ENCODE measurements at regions not wholly inside any gene's neighbourhood (a gene's known extent, or its start where the extent isn't known, plus 50 kb on each side); places are given as distances from the start of the nearest gene placed in this dataset.

GRCh38 chr14:97297100-97297499 lies 499.9 kb downstream of the VRK1 start:
- Mint-ChIP-seq H3K9me3 (no peaks in the 10 kb centered on the region), H3K27ac (no peak overlapping the region), H3K36me3 (ENCODE audit: low read depth) (no peaks in the 10 kb centered on the region), H3K4me1 (ENCODE audit: low read depth) (peaks cover 24% of the 10 kb centered on the region), H3K4me3 (ENCODE audit: low read depth) (no peak overlapping the region), H3K27me3 (ENCODE audit: low read depth) (peaks cover 29% of the 10 kb centered on the region)
- intact Hi-C loops (cut with micrococcal nuclease), result loop anchor here (10.0 kb wide), 1 partner anchor 408 kb away; no protein-coding TSS in a partner anchor
- DNase-seq (ENCODE audit: low spot score), result no peak

GRCh38 chr14:97298331-97298730 lies 501.1 kb downstream of the VRK1 start:
- peaks cover 29% of the 10 kb centered on the region for H3K4me1 Mint-ChIP-seq (ENCODE audit: low read depth)
- no peak for DNase-seq (ENCODE audit: low spot score)
- H3K27ac Mint-ChIP-seq, result no peak overlapping the region
- intact Hi-C loops (cut with micrococcal nuclease), result loop anchor here (10.0 kb wide), 1 partner anchor 406 kb away; no protein-coding TSS in a partner anchor
- no peak overlapping the region for H3K4me3 Mint-ChIP-seq (ENCODE audit: low read depth)
- no peaks in the 10 kb centered on the region for H3K9me3 Mint-ChIP-seq
- no peaks in the 10 kb centered on the region for H3K36me3 Mint-ChIP-seq (ENCODE audit: low read depth)
- peaks cover 19% of the 10 kb centered on the region for H3K27me3 Mint-ChIP-seq (ENCODE audit: low read depth)

GRCh38 chr14:97298736-97299135 lies 501.6 kb downstream of the VRK1 start:
- Mint-ChIP-seq H3K36me3 (ENCODE audit: low read depth) (no peaks in the 10 kb centered on the region), H3K4me3 (ENCODE audit: low read depth) (no peak overlapping the region), H3K9me3 (no peaks in the 10 kb centered on the region), H3K4me1 (ENCODE audit: low read depth) (peaks cover 29% of the 10 kb centered on the region), H3K27ac (no peak overlapping the region), H3K27me3 (ENCODE audit: low read depth) (peaks cover 16% of the 10 kb centered on the region)
- DNase-seq (ENCODE audit: low spot score), result no peak
- intact Hi-C loops (cut with micrococcal nuclease), result loop anchor here (10.0 kb wide), 1 partner anchor 406 kb away; no protein-coding TSS in a partner anchor

- no peak overlapping the region for H3K27ac Mint-ChIP-seq
- H3K27me3 Mint-ChIP-seq (ENCODE audit: low read depth), result peaks cover 13% of the 10 kb centered on the region
- H3K36me3 Mint-ChIP-seq (ENCODE audit: low read depth), result no peaks in the 10 kb centered on the region
- DNase-seq (ENCODE audit: low spot score), result no peak
- intact Hi-C loops (cut with micrococcal nuclease), result loop anchor here (10.0 kb wide), 3 partner anchors 405 to 1965 kb away; no protein-coding TSS in a partner anchor
- no peaks in the 10 kb centered on the region for H3K9me3 Mint-ChIP-seq
- H3K4me1 Mint-ChIP-seq (ENCODE audit: low read depth), result peaks cover 32% of the 10 kb centered on the region
- no peak overlapping the region for H3K4me3 Mint-ChIP-seq (ENCODE audit: low read depth)
Measured at GRCh38 chr14:97299661-97300060, 502.5 kb downstream of the VRK1 start.

GRCh38 chr14:97301931-97302559 lies 504.9 kb downstream of the VRK1 start:
- no peaks in the 10 kb centered on the region for H3K9me3 Mint-ChIP-seq
- H3K36me3 Mint-ChIP-seq (ENCODE audit: low read depth), result no peaks in the 10 kb centered on the region
- no peak overlapping the region for H3K4me3 Mint-ChIP-seq (ENCODE audit: low read depth)
- DNase-seq (ENCODE audit: low spot score), result no peak
- peaks cover 48% of the 10 kb centered on the region for H3K4me1 Mint-ChIP-seq (ENCODE audit: low read depth)
- peaks cover 5% of the 10 kb centered on the region for H3K27me3 Mint-ChIP-seq (ENCODE audit: low read depth)
- intact Hi-C loops (cut with micrococcal nuclease), result loop anchor here (10.0 kb wide), 2 partner anchors 673 to 1963 kb away; no protein-coding TSS in a partner anchor
- no peak overlapping the region for H3K27ac Mint-ChIP-seq

GRCh38 chr14:97306133-97306759 lies 509.1 kb downstream of the VRK1 start:
- Mint-ChIP-seq H3K27ac (no peak overlapping the region), H3K4me3 (ENCODE audit: low read depth) (no peak overlapping the region), H3K4me1 (ENCODE audit: low read depth) (peaks cover 50% of the 10 kb centered on the region), H3K36me3 (ENCODE audit: low read depth) (no peaks in the 10 kb centered on the region), H3K9me3 (no peaks in the 10 kb centered on the region), H3K27me3 (ENCODE audit: low read depth) (no peaks in the 10 kb centered on the region)
- intact Hi-C loops (cut with micrococcal nuclease), result loop anchor here (1.0 to 10.0 kb wide), 6 partner anchors 74 to 1959 kb away; no protein-coding TSS in a partner anchor
- no peak for DNase-seq (ENCODE audit: low spot score)

GRCh38 chr14:97306760-97307246 lies 509.6 kb downstream of the VRK1 start:
- H3K27ac Mint-ChIP-seq, result peak overlapping the region; percentile 84
- intact Hi-C loops (cut with micrococcal nuclease), result loop anchor here (1.0 to 10.0 kb wide), 6 partner anchors 73 to 1958 kb away; no protein-coding TSS in a partner anchor
- DNase-seq (ENCODE audit: low spot score), result no peak
- H3K9me3 Mint-ChIP-seq, result peaks cover 3% of the 10 kb centered on the region
- H3K36me3 Mint-ChIP-seq (ENCODE audit: low read depth), result no peaks in the 10 kb centered on the region
- no peak overlapping the region for H3K4me3 Mint-ChIP-seq (ENCODE audit: low read depth)
- no peaks in the 10 kb centered on the region for H3K27me3 Mint-ChIP-seq (ENCODE audit: low read depth)
- H3K4me1 Mint-ChIP-seq (ENCODE audit: low read depth), result peaks cover 53% of the 10 kb centered on the region

- peaks cover 15% of the 10 kb centered on the region for H3K9me3 Mint-ChIP-seq
- H3K4me1 Mint-ChIP-seq (ENCODE audit: low read depth), result peaks cover 34% of the 10 kb centered on the region
- DNase-seq (ENCODE audit: low spot score), result no peak
- no peak overlapping the region for H3K27ac Mint-ChIP-seq
- H3K27me3 Mint-ChIP-seq (ENCODE audit: low read depth), result no peaks in the 10 kb centered on the region
- no peak overlapping the region for H3K4me3 Mint-ChIP-seq (ENCODE audit: low read depth)
- H3K36me3 Mint-ChIP-seq (ENCODE audit: low read depth), result no peaks in the 10 kb centered on the region
- intact Hi-C loops (cut with micrococcal nuclease), result no loop called here
Measured at GRCh38 chr14:97311411-97311810, 514.2 kb downstream of the VRK1 start.

GRCh38 chr14:97312910-97313309 lies 515.7 kb downstream of the VRK1 start:
- H3K36me3 Mint-ChIP-seq (ENCODE audit: low read depth), result no peaks in the 10 kb centered on the region
- no peak for DNase-seq (ENCODE audit: low spot score)
- peaks cover 20% of the 10 kb centered on the region for H3K4me1 Mint-ChIP-seq (ENCODE audit: low read depth)
- no peak overlapping the region for H3K4me3 Mint-ChIP-seq (ENCODE audit: low read depth)
- H3K9me3 Mint-ChIP-seq, result peaks cover 15% of the 10 kb centered on the region
- no peak overlapping the region for H3K27ac Mint-ChIP-seq
- H3K27me3 Mint-ChIP-seq (ENCODE audit: low read depth), result no peaks in the 10 kb centered on the region
- intact Hi-C loops (cut with micrococcal nuclease), result no loop called here

GRCh38 chr14:97315790-97316189 lies 518.6 kb downstream of the VRK1 start:
- peaks cover 16% of the 10 kb centered on the region for H3K4me1 Mint-ChIP-seq (ENCODE audit: low read depth)
- intact Hi-C loops (cut with micrococcal nuclease), result no loop called here
- H3K27me3 Mint-ChIP-seq (ENCODE audit: low read depth), result no peaks in the 10 kb centered on the region
- H3K27ac Mint-ChIP-seq, result no peak overlapping the region
- no peak for DNase-seq (ENCODE audit: low spot score)
- H3K36me3 Mint-ChIP-seq (ENCODE audit: low read depth), result no peaks in the 10 kb centered on the region
- peaks cover 15% of the 10 kb centered on the region for H3K9me3 Mint-ChIP-seq
- H3K4me3 Mint-ChIP-seq (ENCODE audit: low read depth), result no peak overlapping the region

- Mint-ChIP-seq H3K4me3 (ENCODE audit: low read depth) (no peak overlapping the region), H3K36me3 (ENCODE audit: low read depth) (no peaks in the 10 kb centered on the region), H3K27ac (no peak overlapping the region), H3K9me3 (peaks cover 14% of the 10 kb centered on the region), H3K4me1 (ENCODE audit: low read depth) (peaks cover 7% of the 10 kb centered on the region), H3K27me3 (ENCODE audit: low read depth) (no peaks in the 10 kb centered on the region)
- intact Hi-C loops (cut with micrococcal nuclease), result no loop called here
- DNase-seq (ENCODE audit: low spot score), result no peak
Measured at GRCh38 chr14:97318380-97318779, 521.2 kb downstream of the VRK1 start.

- Mint-ChIP-seq H3K27ac (no peak overlapping the region), H3K9me3 (peaks cover 8% of the 10 kb centered on the region), H3K27me3 (ENCODE audit: low read depth) (no peaks in the 10 kb centered on the region), H3K4me1 (ENCODE audit: low read depth) (peaks cover 7% of the 10 kb centered on the region), H3K4me3 (ENCODE audit: low read depth) (no peak overlapping the region), H3K36me3 (ENCODE audit: low read depth) (no peaks in the 10 kb centered on the region)
- intact Hi-C loops (cut with micrococcal nuclease), result no loop called here
- DNase-seq (ENCODE audit: low spot score), result no peak
Measured at GRCh38 chr14:97319691-97320090, 522.5 kb downstream of the VRK1 start.

GRCh38 chr14:97328743-97329142 lies 531.6 kb downstream of the VRK1 start:
- H3K36me3 Mint-ChIP-seq (ENCODE audit: low read depth), result no peaks in the 10 kb centered on the region
- H3K27ac Mint-ChIP-seq, result no peak overlapping the region
- H3K27me3 Mint-ChIP-seq (ENCODE audit: low read depth), result no peaks in the 10 kb centered on the region
- H3K9me3 Mint-ChIP-seq, result peaks cover 14% of the 10 kb centered on the region
- H3K4me1 Mint-ChIP-seq (ENCODE audit: low read depth), result peaks cover 18% of the 10 kb centered on the region
- DNase-seq (ENCODE audit: low spot score), result no peak
- intact Hi-C loops (cut with micrococcal nuclease), result no loop called here
- no peak overlapping the region for H3K4me3 Mint-ChIP-seq (ENCODE audit: low read depth)
